Karpas-422 (cell line): ENCODE measurements at regions not wholly inside any gene's neighbourhood (a gene's known extent, or its start where the extent isn't known, plus 50 kb on each side); places are given as distances from the start of the nearest gene placed in this dataset.

ENCODE experiments used
- DNase-seq: peaks from one replicate; pipeline ENCODE4 v3.0.0-alpha.2; 2015
- H2AFZ ChIP-seq: fragments of 200-600 bp; sonication (generic); 2 replicates; pipeline ENCODE4 v1.6.1; 2014; ENCODE audit warnings: antibody characterized with exemption, low read length, mixed read lengths
- H3K27ac ChIP-seq: fragments of 200-600 bp; sonication (generic); 2 replicates; pipeline ENCODE4 v1.5.1; 2014; ENCODE audit warnings: mild to moderate bottlenecking, low read length, moderate library complexity
- H3K27me3 ChIP-seq: fragments of 200-600 bp; sonication (generic); 2 replicates; pipeline ENCODE4 v1.6.1; 2014; ENCODE audit warnings: low read length, mixed read lengths
- H3K36me3 ChIP-seq: fragments of 200-600 bp; sonication (generic); 2 replicates; pipeline ENCODE4 v1.6.1; 2014; ENCODE audit warnings: low read length, mixed read lengths; ENCODE audit not compliant: insufficient read depth
- H3K4me1 ChIP-seq: fragments of 200-600 bp; sonication (generic); 2 replicates; pipeline ENCODE4 v1.6.1; 2014; ENCODE audit warnings: mild to moderate bottlenecking, low read length, mixed read lengths
- H3K4me2 ChIP-seq: fragments of 200-600 bp; sonication (generic); 2 replicates; pipeline ENCODE4 v1.6.1; 2014; ENCODE audit warnings: low read length, low read depth, mild to moderate bottlenecking; ENCODE audit not compliant: poor library complexity, severe bottlenecking
- H3K4me3 ChIP-seq: fragments of 200-600 bp; sonication (generic); 2 replicates; pipeline ENCODE4 v1.5.1; 2014; ENCODE audit warnings: mild to moderate bottlenecking, antibody characterized with exemption, low read length, mixed read lengths
- H3K79me2 ChIP-seq: fragments of 200-600 bp; sonication (generic); 2 replicates; pipeline ENCODE4 v1.6.1; 2014; ENCODE audit warnings: mild to moderate bottlenecking, low read length, mixed read lengths
- H3K9ac ChIP-seq: fragments of 200-600 bp; sonication (generic); 2 replicates; pipeline ENCODE4 v1.6.0; 2014; ENCODE audit warnings: low read length
- H3K9me2 ChIP-seq: fragments of 200-600 bp; sonication (generic), shearing (Covaris generic); replicated peaks from 2 replicates; pipeline ENCODE4 v1.6.0; 2014; ENCODE audit warnings: mild to moderate bottlenecking, low read length, moderate library complexity; ENCODE audit not compliant: insufficient read depth
- H3K9me3 ChIP-seq: fragments of 300-700, 200-600 bp; sonication (generic); 2 replicates; pipeline ENCODE4 v1.6.1; 2014; ENCODE audit warnings: low read length, mixed read lengths
- H4K20me1 ChIP-seq: fragments of 200-600 bp; sonication (generic); 2 replicates; pipeline ENCODE4 v1.6.1; 2014; ENCODE audit warnings: mild to moderate bottlenecking, antibody characterized with exemption, low read length, low read depth; ENCODE audit not compliant: insufficient read depth

- H2AFZ ChIP-seq, result no peak overlapping the region
- H3K27ac ChIP-seq, result no peak overlapping the region
- H4K20me1 ChIP-seq, result no peaks in the 10 kb centered on the region
- H3K79me2 ChIP-seq, result no peaks in the 10 kb centered on the region
- H3K9me2 ChIP-seq, result no peaks in the 10 kb centered on the region
- H3K4me1 ChIP-seq, result no peaks in the 10 kb centered on the region
- no peak overlapping the region for H3K4me2 ChIP-seq
- no peaks in the 10 kb centered on the region for H3K36me3 ChIP-seq
- DNase-seq, result peak; percentile 4
- no peaks in the 10 kb centered on the region for H3K9me3 ChIP-seq
- H3K9ac ChIP-seq, result no peak overlapping the region
- H3K27me3 ChIP-seq, result no peaks in the 10 kb centered on the region
- H3K4me3 ChIP-seq, result no peak overlapping the region
Observed at GRCh38 chr1:245031041-245031440, 123.7 kb upstream of the KIF26B start.

GRCh38 chr1:245026247-245026646 is 128.5 kb upstream of the KIF26B start:
- H3K9ac ChIP-seq, result no peak overlapping the region
- no peak overlapping the region for H3K4me2 ChIP-seq
- no peaks in the 10 kb centered on the region for H4K20me1 ChIP-seq
- no peaks in the 10 kb centered on the region for H3K79me2 ChIP-seq
- no peaks in the 10 kb centered on the region for H3K4me1 ChIP-seq
- H3K9me3 ChIP-seq, result no peaks in the 10 kb centered on the region
- no peaks in the 10 kb centered on the region for H3K9me2 ChIP-seq
- no peak for DNase-seq
- no peak overlapping the region for H3K27ac ChIP-seq
- H3K36me3 ChIP-seq, result no peaks in the 10 kb centered on the region
- no peak overlapping the region for H2AFZ ChIP-seq
- no peak overlapping the region for H3K4me3 ChIP-seq
- H3K27me3 ChIP-seq, result no peaks in the 10 kb centered on the region

GRCh38 chr1:245025525-245025924 is 129.3 kb upstream of the KIF26B start:
- DNase-seq, result no peak
- Histone ChIP-seq H4K20me1 (no peaks in the 10 kb centered on the region), H2AFZ (no peak overlapping the region), H3K9me3 (no peaks in the 10 kb centered on the region), H3K9me2 (no peaks in the 10 kb centered on the region), H3K4me1 (no peaks in the 10 kb centered on the region), H3K4me2 (no peak overlapping the region), H3K4me3 (no peak overlapping the region), H3K27ac (no peak overlapping the region), H3K79me2 (no peaks in the 10 kb centered on the region), H3K27me3 (no peaks in the 10 kb centered on the region), H3K9ac (no peak overlapping the region), H3K36me3 (no peaks in the 10 kb centered on the region)

- H3K9me3 ChIP-seq, result no peaks in the 10 kb centered on the region
Observed at GRCh38 chr1:245023222-245023621, 131.6 kb upstream of the KIF26B start.

GRCh38 chr1:245019910-245020486 is 134.8 kb upstream of the KIF26B start:
- H3K27me3 ChIP-seq, result no peaks in the 10 kb centered on the region
- DNase-seq, result no peak
- H4K20me1 ChIP-seq, result no peaks in the 10 kb centered on the region
- no peaks in the 10 kb centered on the region for H3K36me3 ChIP-seq
- H3K4me1 ChIP-seq, result no peaks in the 10 kb centered on the region
- H3K9me2 ChIP-seq, result no peaks in the 10 kb centered on the region
- no peak overlapping the region for H3K4me2 ChIP-seq
- no peak overlapping the region for H2AFZ ChIP-seq
- H3K9me3 ChIP-seq, result no peaks in the 10 kb centered on the region
- H3K27ac ChIP-seq, result no peak overlapping the region
- no peak overlapping the region for H3K4me3 ChIP-seq
- H3K79me2 ChIP-seq, result no peaks in the 10 kb centered on the region
- no peak overlapping the region for H3K9ac ChIP-seq

More at GRCh38 chr1:245023222-245023621, 131.6 kb upstream of the KIF26B start:
- H3K9me2 ChIP-seq, result no peaks in the 10 kb centered on the region
- no peak for DNase-seq
- no peaks in the 10 kb centered on the region for H3K4me1 ChIP-seq
- H3K4me2 ChIP-seq, result no peak overlapping the region
- H4K20me1 ChIP-seq, result no peaks in the 10 kb centered on the region
- no peak overlapping the region for H3K4me3 ChIP-seq
- no peaks in the 10 kb centered on the region for H3K79me2 ChIP-seq
- no peak overlapping the region for H3K27ac ChIP-seq
- H3K36me3 ChIP-seq, result no peaks in the 10 kb centered on the region
- no peak overlapping the region for H2AFZ ChIP-seq
- no peaks in the 10 kb centered on the region for H3K27me3 ChIP-seq
- H3K9ac ChIP-seq, result no peak overlapping the region

GRCh38 chr1:245016700-245017099 is 138.1 kb upstream of the KIF26B start:
- Histone ChIP-seq H3K79me2 (no peaks in the 10 kb centered on the region), H3K4me2 (no peak overlapping the region), H3K27ac (no peak overlapping the region), H3K4me1 (no peaks in the 10 kb centered on the region), H3K9me3 (no peaks in the 10 kb centered on the region), H3K9ac (no peak overlapping the region), H3K36me3 (no peaks in the 10 kb centered on the region), H3K4me3 (no peak overlapping the region), H4K20me1 (no peaks in the 10 kb centered on the region), H3K9me2 (no peaks in the 10 kb centered on the region), H2AFZ (no peak overlapping the region), H3K27me3 (no peaks in the 10 kb centered on the region; the same call in 1 of the 2 replicates)
- DNase-seq, result no peak

- no peaks in the 10 kb centered on the region for H3K9me2 ChIP-seq
- no peak overlapping the region for H2AFZ ChIP-seq
- H3K36me3 ChIP-seq, result no peaks in the 10 kb centered on the region
- no peak overlapping the region for H3K4me3 ChIP-seq
- no peaks in the 10 kb centered on the region; the same call in 1 of the 2 replicates for H3K27me3 ChIP-seq
- H3K9me3 ChIP-seq, result no peaks in the 10 kb centered on the region
- H3K9ac ChIP-seq, result no peak overlapping the region
- no peaks in the 10 kb centered on the region for H3K4me1 ChIP-seq
- H3K27ac ChIP-seq, result no peak overlapping the region
- H4K20me1 ChIP-seq, result no peaks in the 10 kb centered on the region
- no peaks in the 10 kb centered on the region for H3K79me2 ChIP-seq
- no peak for DNase-seq
- no peak overlapping the region for H3K4me2 ChIP-seq
Observed at GRCh38 chr1:245015031-245015430, 139.8 kb upstream of the KIF26B start.

- no peaks in the 10 kb centered on the region for H3K4me1 ChIP-seq
Observed at GRCh38 chr1:245014247-245015029, 140.3 kb upstream of the KIF26B start.

More at GRCh38 chr1:245014247-245015029, 140.3 kb upstream of the KIF26B start:
- Histone ChIP-seq H2AFZ (no peak overlapping the region), H3K36me3 (no peaks in the 10 kb centered on the region), H3K9ac (no peak overlapping the region), H4K20me1 (no peaks in the 10 kb centered on the region), H3K4me2 (no peak overlapping the region), H3K27me3 (no peaks in the 10 kb centered on the region; the same call in 1 of the 2 replicates), H3K9me3 (no peaks in the 10 kb centered on the region), H3K79me2 (no peaks in the 10 kb centered on the region), H3K9me2 (no peaks in the 10 kb centered on the region), H3K27ac (no peak overlapping the region), H3K4me3 (no peak overlapping the region)
- no peak for DNase-seq
